ENCODE measurements at regions not wholly inside any gene's neighbourhood (a gene's known extent, or its start where the extent isn't known, plus 50 kb on each side); places are given as distances from the start of the nearest gene placed in this dataset.
"Not testable (repeated sequence)": the region's sequence is repeated elsewhere in the genome, so short reads cannot be mapped to it uniquely, and the experiment has no call there.

GRCh38 chr4:37749398-37749988 lies 63.3 kb upstream of the RELL1 start:
- Histone ChIP-seq H3K27me3 (ENCODE audit: insufficient read depth, low read length) (no peaks in the 10 kb centered on the region; the same call in 1 of the 2 replicates), H3K9me2 (ENCODE audit: low read depth, low read length) (no peaks in the 10 kb centered on the region), H3K4me1 (ENCODE audit: insufficient read depth, low read length, severe bottlenecking) (peaks cover 4% of the 10 kb centered on the region), H3K36me3 (ENCODE audit: insufficient read depth, low read length) (no peaks in the 10 kb centered on the region), H3K9ac (ENCODE audit: low read length) (no peak overlapping the region), H3K79me2 (ENCODE audit: insufficient read depth, low read length) (no peaks in the 10 kb centered on the region), H3K4me3 (ENCODE audit: low read depth, low read length, poor library complexity, severe bottlenecking) (no peak overlapping the region), H3K9me3 (ENCODE audit: low read length) (no peaks in the 10 kb centered on the region), H3K4me2 (ENCODE audit: low read length) (no peak overlapping the region), H3F3A (ENCODE audit: insufficient read depth, low read length) (no peaks in the 10 kb centered on the region), H4K20me1 (ENCODE audit: insufficient read depth, low read length) (no peaks in the 10 kb centered on the region), H3K27ac (ENCODE audit: low read depth, low read length, poor library complexity, severe bottlenecking) (no peak overlapping the region), H2AFZ (ENCODE audit: low read length) (no peak overlapping the region)
- TF ChIP-seq EZH2 (IDR thresholded peaks at IDR 0.05; ENCODE audit: borderline replicate concordance, low read length) (no peak), CTCF (IDR thresholded peaks at IDR 0.05; ENCODE audit: low read length) (no peak)

- Histone ChIP-seq H3K4me3 (ENCODE audit: low read depth, low read length, poor library complexity, severe bottlenecking) (no peak overlapping the region), H3K9me3 (ENCODE audit: low read length) (no peaks in the 10 kb centered on the region), H3K9me2 (ENCODE audit: low read depth, low read length) (no peaks in the 10 kb centered on the region), H3K9ac (ENCODE audit: low read length) (no peak overlapping the region), H3K79me2 (ENCODE audit: insufficient read depth, low read length) (no peaks in the 10 kb centered on the region), H3K4me1 (ENCODE audit: insufficient read depth, low read length, severe bottlenecking) (peaks cover 4% of the 10 kb centered on the region), H3K4me2 (ENCODE audit: low read length) (no peak overlapping the region), H3K36me3 (ENCODE audit: insufficient read depth, low read length) (no peaks in the 10 kb centered on the region), H3F3A (ENCODE audit: insufficient read depth, low read length) (no peaks in the 10 kb centered on the region), H4K20me1 (ENCODE audit: insufficient read depth, low read length) (no peaks in the 10 kb centered on the region), H3K27ac (ENCODE audit: low read depth, low read length, poor library complexity, severe bottlenecking) (no peak overlapping the region), H2AFZ (ENCODE audit: low read length) (no peak overlapping the region), H3K27me3 (ENCODE audit: insufficient read depth, low read length) (no peaks in the 10 kb centered on the region; the same call in 1 of the 2 replicates)
- TF ChIP-seq EZH2 (IDR thresholded peaks at IDR 0.05; ENCODE audit: borderline replicate concordance, low read length) (no peak), CTCF (IDR thresholded peaks at IDR 0.05; ENCODE audit: low read length) (no peak)
Observed at GRCh38 chr4:37748485-37748884, 62.3 kb upstream of the RELL1 start.

GRCh38 chr4:37747772-37748330 lies 61.7 kb upstream of the RELL1 start:
- no peak overlapping the region for H3K9ac ChIP-seq (ENCODE audit: low read length)
- H3K79me2 ChIP-seq (ENCODE audit: insufficient read depth, low read length), result no peaks in the 10 kb centered on the region
- no peaks in the 10 kb centered on the region for H3K9me2 ChIP-seq (ENCODE audit: low read depth, low read length)
- H3K4me1 ChIP-seq (ENCODE audit: insufficient read depth, low read length, severe bottlenecking), result peaks cover 4% of the 10 kb centered on the region
- TF ChIP-seq EZH2 (IDR thresholded peaks at IDR 0.05; ENCODE audit: borderline replicate concordance, low read length) (no peak), CTCF (IDR thresholded peaks at IDR 0.05; ENCODE audit: low read length) (no peak)
- no peaks in the 10 kb centered on the region for H3F3A ChIP-seq (ENCODE audit: insufficient read depth, low read length)
- H4K20me1 ChIP-seq (ENCODE audit: insufficient read depth, low read length), result no peaks in the 10 kb centered on the region
- no peak overlapping the region for H3K27ac ChIP-seq (ENCODE audit: low read depth, low read length, poor library complexity, severe bottlenecking)
- no peaks in the 10 kb centered on the region for H3K36me3 ChIP-seq (ENCODE audit: insufficient read depth, low read length)
- no peaks in the 10 kb centered on the region for H3K9me3 ChIP-seq (ENCODE audit: low read length)
- no peak overlapping the region for H2AFZ ChIP-seq (ENCODE audit: low read length)
- H3K4me3 ChIP-seq (ENCODE audit: low read depth, low read length, poor library complexity, severe bottlenecking), result no peak overlapping the region
- H3K27me3 ChIP-seq (ENCODE audit: insufficient read depth, low read length), result no peaks in the 10 kb centered on the region; the same call in 1 of the 2 replicates
- H3K4me2 ChIP-seq (ENCODE audit: low read length), result no peak overlapping the region

GRCh38 chr4:37746852-37747251 lies 60.7 kb upstream of the RELL1 start:
- not testable (repeated sequence) for H3K27ac ChIP-seq (ENCODE audit: low read depth, low read length, poor library complexity, severe bottlenecking); H4K20me1 ChIP-seq (ENCODE audit: insufficient read depth, low read length); H3K27me3 ChIP-seq (ENCODE audit: insufficient read depth, low read length); H2AFZ ChIP-seq (ENCODE audit: low read length); H3K4me3 ChIP-seq (ENCODE audit: low read depth, low read length, poor library complexity, severe bottlenecking); H3F3A ChIP-seq (ENCODE audit: insufficient read depth, low read length); H3K4me1 ChIP-seq (ENCODE audit: insufficient read depth, low read length, severe bottlenecking); H3K9me2 ChIP-seq (ENCODE audit: low read depth, low read length); H3K79me2 ChIP-seq (ENCODE audit: insufficient read depth, low read length); H3K4me2 ChIP-seq (ENCODE audit: low read length); H3K9me3 ChIP-seq (ENCODE audit: low read length); H3K36me3 ChIP-seq (ENCODE audit: insufficient read depth, low read length); H3K9ac ChIP-seq (ENCODE audit: low read length)
